ENCODE measurements at regions not wholly inside any gene's neighbourhood (a gene's known extent, or its start where the extent isn't known, plus 50 kb on each side); places are given as distances from the start of the nearest gene placed in this dataset.
"Not testable (repeated sequence)": the region's sequence is repeated elsewhere in the genome, so short reads cannot be mapped to it uniquely, and the experiment has no call there.

DNA sequence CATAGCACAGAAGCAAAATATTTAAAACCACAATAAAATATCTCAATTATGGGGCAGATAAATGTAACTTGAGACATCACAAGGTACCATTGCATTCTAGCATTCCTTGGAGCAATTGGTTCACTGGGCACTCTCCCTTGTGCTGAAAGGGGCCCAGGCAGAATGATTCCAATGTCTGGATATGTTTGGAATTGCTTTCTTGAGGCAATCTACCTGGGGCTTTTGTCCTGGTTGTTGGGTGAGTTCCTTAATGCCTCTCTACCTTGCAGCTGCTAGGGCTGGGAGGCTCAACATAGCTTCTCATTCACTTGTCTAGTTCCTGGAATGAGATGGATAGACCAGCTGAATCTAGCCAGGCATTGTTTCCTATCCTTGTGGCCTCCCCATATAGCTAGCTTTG lies 539.6 kb upstream of the FSHR start:
- TF ChIP-seq, protein P1, sequence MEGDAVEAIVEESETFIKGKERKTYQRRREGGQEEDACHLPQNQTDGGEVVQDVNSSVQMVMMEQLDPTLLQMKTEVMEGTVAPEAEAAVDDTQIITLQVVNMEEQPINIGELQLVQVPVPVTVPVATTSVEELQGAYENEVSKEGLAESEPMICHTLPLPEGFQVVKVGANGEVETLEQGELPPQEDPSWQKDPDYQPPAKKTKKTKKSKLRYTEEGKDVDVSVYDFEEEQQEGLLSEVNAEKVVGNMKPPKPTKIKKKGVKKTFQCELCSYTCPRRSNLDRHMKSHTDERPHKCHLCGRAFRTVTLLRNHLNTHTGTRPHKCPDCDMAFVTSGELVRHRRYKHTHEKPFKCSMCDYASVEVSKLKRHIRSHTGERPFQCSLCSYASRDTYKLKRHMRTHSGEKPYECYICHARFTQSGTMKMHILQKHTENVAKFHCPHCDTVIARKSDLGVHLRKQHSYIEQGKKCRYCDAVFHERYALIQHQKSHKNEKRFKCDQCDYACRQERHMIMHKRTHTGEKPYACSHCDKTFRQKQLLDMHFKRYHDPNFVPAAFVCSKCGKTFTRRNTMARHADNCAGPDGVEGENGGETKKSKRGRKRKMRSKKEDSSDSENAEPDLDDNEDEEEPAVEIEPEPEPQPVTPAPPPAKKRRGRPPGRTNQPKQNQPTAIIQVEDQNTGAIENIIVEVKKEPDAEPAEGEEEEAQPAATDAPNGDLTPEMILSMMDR (IDR thresholded peaks at IDR 0.05; ENCODE audit: low read depth, low read length, missing control alignments), result no peak
- no peak for DNase-seq (ENCODE audit: extremely low read depth, low read depth)
- no peak overlapping the region for H3K4me3 ChIP-seq (replicated peaks; ENCODE audit: low read depth, low read length)

DNA sequence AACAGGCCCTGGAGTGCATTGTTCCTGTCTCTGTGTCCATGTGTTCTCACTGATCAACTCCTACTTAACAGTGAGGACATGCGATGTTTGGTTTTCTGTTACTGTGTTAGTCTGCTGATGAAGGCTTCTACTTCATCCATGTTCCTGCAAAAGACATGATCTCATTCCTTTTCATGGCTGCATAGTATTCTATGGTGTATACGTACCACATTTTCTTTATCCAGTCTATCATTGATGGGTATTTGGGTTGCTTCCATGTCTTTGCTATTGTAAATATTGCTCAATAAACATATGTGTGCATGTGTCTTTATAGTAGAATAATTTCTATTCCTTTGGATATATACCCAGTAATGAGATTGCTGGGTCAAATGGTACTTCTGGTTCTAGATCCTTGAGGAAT lies 537.7 kb upstream of the FSHR start:
- DNase-seq (ENCODE audit: extremely low read depth, low read depth), result not testable (repeated sequence)

DNA sequence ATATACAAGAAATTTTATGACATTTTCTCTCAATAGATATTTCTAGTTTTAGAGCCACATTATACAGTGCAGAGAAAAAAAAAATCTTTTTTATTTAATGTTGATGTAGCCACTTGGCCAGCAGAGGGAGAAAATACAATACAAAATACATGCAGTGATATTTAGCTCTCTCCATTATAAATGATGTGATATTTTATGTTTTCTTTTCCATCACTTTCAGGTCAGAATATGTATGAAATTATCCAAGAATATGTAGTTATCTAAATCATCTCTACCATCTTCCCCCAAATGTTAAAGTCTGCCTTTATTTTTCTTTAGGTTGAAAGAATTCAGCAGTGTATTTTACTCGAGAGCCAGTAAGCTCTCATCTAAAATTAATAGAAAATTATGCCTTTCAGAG lies 533.6 kb upstream of the FSHR start:
- TF ChIP-seq, protein P1 (IDR thresholded peaks at IDR 0.05; ENCODE audit: low read depth, low read length, missing control alignments), result no peak
- H3K4me3 ChIP-seq (replicated peaks; ENCODE audit: low read depth, low read length), result no peak overlapping the region
- DNase-seq (ENCODE audit: extremely low read depth, low read depth), result no peak

More for the DNA sequence above, 537.7 kb upstream of the FSHR start:
- not testable (repeated sequence) for H3K4me3 ChIP-seq (replicated peaks; ENCODE audit: low read depth, low read length)

DNA sequence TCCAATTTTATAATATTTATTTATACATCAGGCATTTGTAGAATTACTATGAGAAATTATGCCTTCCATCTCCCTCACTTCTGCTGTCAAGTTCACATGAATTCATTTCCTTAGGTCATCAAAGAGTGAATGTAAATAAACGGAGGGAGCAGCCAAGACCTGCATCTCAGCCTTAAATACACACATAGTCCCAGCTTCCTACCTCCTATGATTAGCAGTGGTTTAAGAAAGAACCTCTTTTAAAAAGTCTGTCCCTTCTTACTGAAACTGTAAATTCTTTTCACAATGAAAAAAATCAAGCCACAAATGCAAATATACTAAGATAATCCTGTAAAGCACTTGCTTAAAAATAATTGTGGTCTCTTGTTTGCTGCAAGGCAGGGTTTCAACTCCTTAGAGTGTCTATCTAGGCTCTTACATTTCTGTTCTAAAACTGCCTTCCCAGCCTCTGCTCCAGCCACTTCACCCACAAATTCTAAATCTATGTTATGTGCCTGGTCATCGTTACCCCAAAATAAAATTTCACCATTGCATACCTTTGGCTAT lies 532.7 kb upstream of the FSHR start:
- H3K4me3 ChIP-seq (replicated peaks; ENCODE audit: low read depth, low read length), result no peak overlapping the region
- TF ChIP-seq, protein P1 (IDR thresholded peaks at IDR 0.05; ENCODE audit: low read depth, low read length, missing control alignments), result no peak
- DNase-seq (ENCODE audit: extremely low read depth, low read depth), result no peak

DNA sequence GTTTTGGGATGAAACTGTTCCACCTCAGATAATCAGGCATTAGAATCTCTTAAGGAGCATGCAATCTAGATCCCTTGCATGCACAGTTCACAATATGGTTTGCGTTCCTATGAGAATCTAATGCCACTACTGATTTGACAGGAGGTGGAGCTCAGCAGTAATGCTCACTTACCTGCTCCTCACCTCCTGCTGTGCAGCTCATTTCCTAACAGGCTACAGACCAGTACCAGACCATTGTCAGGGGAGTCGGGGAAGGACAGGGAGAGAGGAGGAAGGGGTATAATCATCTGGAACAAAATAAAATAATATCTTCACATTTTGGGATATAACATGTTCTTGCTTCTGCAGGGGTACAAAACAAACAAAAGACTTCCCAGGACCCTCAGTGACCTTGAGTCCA lies 532.0 kb upstream of the FSHR start:
- no peak overlapping the region for H3K4me3 ChIP-seq (replicated peaks; ENCODE audit: low read depth, low read length)
- TF ChIP-seq, protein P1 (IDR thresholded peaks at IDR 0.05; ENCODE audit: low read depth, low read length, missing control alignments), result no peak

DNA sequence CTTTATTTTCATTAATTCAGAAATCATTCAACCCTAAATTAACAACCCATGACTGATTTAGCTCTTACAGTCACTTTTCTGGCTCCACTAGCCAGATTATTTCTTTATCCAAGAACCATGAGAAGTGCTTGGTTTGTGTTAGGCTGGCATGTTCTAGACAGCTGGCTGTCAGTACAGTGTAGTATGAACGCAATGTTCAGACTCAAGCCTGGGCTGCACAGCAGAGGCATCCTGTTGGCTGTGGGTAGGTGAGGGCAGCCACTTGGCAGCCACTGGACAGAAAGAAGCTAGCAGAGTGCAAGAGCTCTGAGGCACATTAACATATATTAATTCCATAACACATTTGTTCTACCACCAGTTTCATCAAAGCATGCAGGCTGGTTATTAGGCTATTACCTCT lies 522.9 kb upstream of the FSHR start:
- TF ChIP-seq, protein P1 (IDR thresholded peaks at IDR 0.05; ENCODE audit: low read depth, low read length, missing control alignments), result no peak
- no peak overlapping the region for H3K4me3 ChIP-seq (replicated peaks; ENCODE audit: low read depth, low read length)
- no peak for DNase-seq (ENCODE audit: extremely low read depth, low read depth)

More for the DNA sequence above, 532.0 kb upstream of the FSHR start:
- no peak for DNase-seq (ENCODE audit: extremely low read depth, low read depth)

DNA sequence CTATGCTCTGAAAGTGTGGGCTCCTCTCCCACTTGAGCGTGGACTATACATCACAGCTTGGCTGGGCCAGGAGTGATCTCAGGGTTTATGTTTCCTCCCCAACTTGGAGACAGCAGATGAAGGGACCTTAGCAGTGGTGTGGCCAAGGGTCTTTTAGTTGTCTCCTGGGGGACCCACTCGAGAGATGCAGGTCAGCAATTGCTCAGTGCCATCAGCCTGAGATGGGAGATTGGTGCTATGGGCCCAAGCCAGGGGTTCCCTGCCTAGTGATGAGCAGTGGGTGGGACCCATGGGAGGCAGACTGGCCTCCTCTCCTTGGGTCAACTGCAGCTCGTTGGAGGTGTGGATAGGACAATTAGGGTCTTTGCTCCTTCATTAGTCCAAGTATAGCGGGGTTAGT lies 510.5 kb upstream of the FSHR start:
- DNase-seq (ENCODE audit: extremely low read depth, low read depth), result no peak
- TF ChIP-seq, protein P1 (IDR thresholded peaks at IDR 0.05; ENCODE audit: low read depth, low read length, missing control alignments), result no peak

More for the DNA sequence above, 510.5 kb upstream of the FSHR start:
- no peak overlapping the region for H3K4me3 ChIP-seq (replicated peaks; ENCODE audit: low read depth, low read length)
